Kidney (tissue), 13 donors: ENCODE measurements at regions not wholly inside any gene's neighbourhood (a gene's known extent, or its start where the extent isn't known, plus 50 kb on each side); places are given as distances from the start of the nearest gene placed in this dataset.

Source experiments
- DNase-seq, 5 donors: peaks; one replicate each; pipeline ENCODE4 v3.0.0-alpha.2; 2013 to 2020
- FAIRE-seq: peaks from 2 replicates; lab custom pipeline; 2012; peaks lifted over from hg19 to GRCh38; lab: Jason Lieb, UNC
- H3K27ac ChIP-seq, 2 donors: one replicate each; pipeline ENCODE4 v1.7.0; 2013; ENCODE audit warnings: low read depth in 2 of 2, low read length in 2 of 2, inconsistent platforms in 1 of 2
- H3K27me3 ChIP-seq: one replicate; pipeline ENCODE4 v1.7.1; 2013; ENCODE audit warnings: low read length, inconsistent platforms; ENCODE audit not compliant: control insufficient read depth, insufficient read depth
- H3K36me3 ChIP-seq, 3 donors: one replicate each; pipeline versions ENCODE4 v1.7.0 to v1.7.1; 2013; ENCODE audit warnings: low read length in 3 of 3, control low read depth in 1 of 3, inconsistent platforms in 1 of 3; ENCODE audit not compliant: insufficient read depth in 3 of 3, control insufficient read depth in 2 of 3
- H3K4me1 ChIP-seq, 3 donors: one replicate each; pipeline versions ENCODE4 v1.7.0 to v1.7.1; 2013; ENCODE audit warnings: low read length in 3 of 3, inconsistent platforms in 1 of 3, low read depth in 1 of 3; ENCODE audit not compliant: control insufficient read depth in 2 of 3, insufficient read depth in 2 of 3
- H3K4me3 ChIP-seq, 3 donors: one replicate each; pipeline versions ENCODE4 v1.7.0 to v1.8.1; 2013; ENCODE audit warnings: low read length in 3 of 3, control low read depth in 1 of 3, inconsistent platforms in 1 of 3
- H3K9ac ChIP-seq, 3 donors: one replicate each; pipeline versions ENCODE4 v1.7.0 to v1.7.1; 2013; ENCODE audit warnings: low read length in 3 of 3, control low read depth in 1 of 3, inconsistent platforms in 1 of 3
- H3K9me3 ChIP-seq, 3 donors: one replicate each; pipeline versions ENCODE4 v1.7.0 to v1.7.1; 2013; ENCODE audit warnings: low read length in 3 of 3, control low read depth in 1 of 3, inconsistent platforms in 1 of 3; ENCODE audit not compliant: control insufficient read depth in 2 of 3, insufficient read depth in 1 of 3
- CTCF ChIP-seq: IDR thresholded peaks from 3 replicates; pipeline ENCODE4 v1.5.1; 2012; ENCODE audit warnings: mild to moderate bottlenecking, moderate library complexity, borderline replicate concordance; ENCODE audit not compliant: insufficient read depth; ENCODE audit errors: extremely low read depth
- intact Hi-C: fragments of 100-400 bp; cut with DNase I; formaldehyde crosslinking; loops from one replicate; pipeline ENCODE4 v1.11.1; 2022
- donor health status: control.
- donor health status: control.
- donor health status: control.
- donor health status: control.
- donor health status: control.
- donor health status: DM: yes; HTN: yes; CAD: no.
- donor health status: Normal renal cell carcinoma (clear cell type).

DNA sequence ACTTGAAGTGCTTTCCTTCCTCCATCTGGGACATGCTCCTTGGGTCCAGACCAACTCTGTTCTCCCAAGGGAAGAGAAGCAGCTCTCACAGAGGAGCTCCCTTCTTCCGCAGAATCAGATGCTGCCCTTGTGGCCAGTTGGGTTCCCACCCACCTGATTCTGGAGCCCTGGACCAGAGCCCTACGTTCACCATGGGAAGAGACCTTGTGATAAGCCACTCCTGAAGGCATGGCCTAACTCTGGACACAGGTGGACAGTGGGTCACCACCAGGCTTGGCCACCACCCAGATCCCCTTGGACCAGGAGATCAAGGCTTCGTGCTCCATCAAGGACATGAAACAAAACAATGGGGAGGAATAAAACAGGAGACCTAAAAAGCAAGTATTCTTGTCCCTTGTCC, 172.2 kb downstream of the RPLP1 start:
- Histone ChIP-seq H3K9ac (no peak overlapping the region), H3K27me3 (no peaks in the 10 kb centered on the region), H3K36me3 (no peaks in the 10 kb centered on the region), H3K9me3 (no peaks in the 10 kb centered on the region), H3K27ac (no peak overlapping the region), H3K4me3 (no peak overlapping the region), H3K4me1 (peaks cover 0 to 8% (median 0%) of the 10 kb centered on the region in 3 donors)
- intact Hi-C loops: no loop called here
- no peak for DNase-seq
- no peak for FAIRE-seq
- no peak for TF ChIP-seq CTCF

- Histone ChIP-seq H3K36me3 (no peaks in the 10 kb centered on the region), H3K4me3 (no peak overlapping the region), H3K27me3 (no peaks in the 10 kb centered on the region), H3K9me3 (no peaks in the 10 kb centered on the region), H3K4me1 (peaks cover 0 to 8% (median 0%) of the 10 kb centered on the region in 3 donors), H3K27ac (no peak overlapping the region), H3K9ac (no peak overlapping the region)
- FAIRE-seq: no peak
- no peak for TF ChIP-seq CTCF
- intact Hi-C loops: no loop called here
- DNase-seq: no peak
Observed at GRCh38 chr15:69625328-69625727, 172.7 kb downstream of the RPLP1 start.

GRCh38 chr15:69626095-69627066, 173.8 kb downstream of the RPLP1 start:
- intact Hi-C loops: no loop called here
- Histone ChIP-seq H3K4me1 (peaks cover 0 to 8% (median 0%) of the 10 kb centered on the region in 3 donors), H3K27me3 (no peaks in the 10 kb centered on the region), H3K4me3 (no peak overlapping the region), H3K27ac (no peak overlapping the region), H3K9ac (no peak overlapping the region), H3K36me3 (no peaks in the 10 kb centered on the region), H3K9me3 (no peaks in the 10 kb centered on the region)
- TF ChIP-seq CTCF: no peak
- DNase-seq (peak in 1 of 5 donors; percentile 21), FAIRE-seq (no peak)
